ENCODE measurements at regions not wholly inside any gene's neighbourhood (a gene's known extent, or its start where the extent isn't known, plus 50 kb on each side); places are given as distances from the start of the nearest gene placed in this dataset.
"Not testable (repeated sequence)": the region's sequence is repeated elsewhere in the genome, so short reads cannot be mapped to it uniquely, and the experiment has no call there.

GRCh38 chr16:88161191-88161590 lies 210.0 kb downstream of the BANP start:
- TF ChIP-seq POLR2A, CTCF (IDR thresholded peaks at IDR 0.05): not testable (repeated sequence)
